HG02938 (cell line): ENCODE measurements at regions not wholly inside any gene's neighbourhood (a gene's known extent, or its start where the extent isn't known, plus 50 kb on each side); places are given as distances from the start of the nearest gene placed in this dataset.
"Not testable (repeated sequence)": the region's sequence is repeated elsewhere in the genome, so short reads cannot be mapped to it uniquely, and the experiment has no call there.

Experiments
- ATAC-seq: cut with Tn5 transposase; IDR thresholded peaks from one replicate; pipeline ENCODE4 v1.9.1; 2021; ENCODE audit warnings: mild to moderate bottlenecking, moderate library complexity; ENCODE audit not compliant: unreplicated experiment

DNA sequence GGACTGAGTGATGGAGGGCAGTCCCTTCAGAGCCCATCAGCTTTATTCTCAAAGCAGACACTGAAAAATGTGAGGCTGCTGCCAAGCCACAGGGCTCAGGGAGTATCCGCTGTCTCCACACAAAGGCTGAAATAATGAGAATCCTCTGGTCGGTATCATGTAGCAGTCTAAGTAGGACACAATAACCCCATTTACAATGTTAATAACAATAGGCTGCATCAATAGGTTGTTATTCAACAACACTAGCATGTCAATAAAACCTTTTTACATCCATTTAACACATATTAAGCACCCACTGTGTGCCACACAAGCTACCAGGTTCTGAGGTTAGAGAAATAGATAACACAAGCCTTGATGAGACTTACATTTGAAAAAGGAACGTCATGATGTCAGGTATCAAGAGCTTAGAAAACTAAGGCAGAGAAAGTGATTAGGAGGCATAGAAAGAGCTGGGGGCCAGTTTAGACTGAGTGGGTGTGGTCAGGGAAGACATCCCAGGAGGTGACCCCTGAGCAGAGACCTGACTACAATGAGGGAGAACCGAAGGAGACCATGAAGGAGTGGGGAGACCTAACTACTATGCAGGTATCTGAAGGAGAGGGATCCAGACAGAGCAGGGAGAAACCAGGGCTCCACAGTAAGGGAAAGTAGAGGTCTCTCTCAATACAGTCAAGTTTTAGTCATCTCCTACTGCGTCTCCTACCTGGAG is 140.1 kb upstream of the GRIA1 start:
- no peak for ATAC-seq

DNA sequence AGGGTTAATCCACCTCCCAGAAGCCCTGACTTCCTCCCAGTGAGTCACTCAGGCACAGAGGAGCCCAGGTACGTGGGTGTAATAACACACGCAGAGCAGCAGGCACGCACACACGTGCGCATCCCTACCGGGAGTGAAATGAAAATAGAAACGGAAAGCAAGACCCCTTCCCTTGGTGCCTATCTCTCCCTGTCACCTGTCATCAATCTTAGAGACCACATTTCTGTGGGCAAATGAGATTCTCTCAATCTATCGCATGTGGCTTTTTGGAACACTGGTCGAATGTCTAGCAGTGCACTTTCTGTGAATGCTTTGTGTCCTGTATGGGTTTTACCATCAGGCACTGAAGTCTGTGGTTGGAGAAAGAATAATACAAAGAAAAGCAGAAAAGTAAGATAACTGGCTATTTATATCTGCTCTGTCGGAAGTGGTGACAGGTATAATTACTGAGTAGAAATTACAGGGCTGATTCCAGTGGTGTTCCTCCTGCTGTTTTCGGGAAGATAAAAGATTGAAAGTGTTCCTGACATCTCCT is 137.7 kb upstream of the GRIA1 start:
- peak; percentile 67 for ATAC-seq

DNA sequence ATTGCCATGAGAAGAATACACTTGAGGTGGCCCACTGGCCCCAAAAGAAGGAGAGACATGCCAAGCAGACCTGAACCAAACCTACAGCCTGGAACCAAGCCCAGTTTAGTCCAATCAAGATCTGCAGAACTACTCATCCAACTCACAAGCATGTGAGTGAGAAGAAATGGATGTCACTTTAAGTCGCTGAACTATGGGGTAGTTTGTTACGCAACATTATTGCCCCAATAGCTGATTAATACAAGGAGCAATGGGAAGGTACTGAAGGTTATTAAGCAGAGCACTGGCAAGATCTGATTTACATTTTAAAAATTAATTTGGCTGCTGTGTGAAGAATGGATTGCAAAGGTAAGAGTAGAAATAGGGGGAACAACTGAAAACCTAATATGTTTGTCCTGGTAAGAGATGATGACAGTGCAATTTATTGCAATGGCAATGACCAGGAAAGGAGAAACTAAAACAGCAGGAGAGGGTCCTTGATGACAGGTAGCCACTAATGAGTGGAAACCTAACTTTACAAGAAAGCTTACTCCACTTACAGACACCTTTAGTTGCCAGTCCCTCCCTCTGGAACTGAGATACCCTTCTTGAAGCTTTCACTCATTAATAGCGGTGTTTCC is 132.9 kb upstream of the GRIA1 start:
- ATAC-seq = no peak

DNA sequence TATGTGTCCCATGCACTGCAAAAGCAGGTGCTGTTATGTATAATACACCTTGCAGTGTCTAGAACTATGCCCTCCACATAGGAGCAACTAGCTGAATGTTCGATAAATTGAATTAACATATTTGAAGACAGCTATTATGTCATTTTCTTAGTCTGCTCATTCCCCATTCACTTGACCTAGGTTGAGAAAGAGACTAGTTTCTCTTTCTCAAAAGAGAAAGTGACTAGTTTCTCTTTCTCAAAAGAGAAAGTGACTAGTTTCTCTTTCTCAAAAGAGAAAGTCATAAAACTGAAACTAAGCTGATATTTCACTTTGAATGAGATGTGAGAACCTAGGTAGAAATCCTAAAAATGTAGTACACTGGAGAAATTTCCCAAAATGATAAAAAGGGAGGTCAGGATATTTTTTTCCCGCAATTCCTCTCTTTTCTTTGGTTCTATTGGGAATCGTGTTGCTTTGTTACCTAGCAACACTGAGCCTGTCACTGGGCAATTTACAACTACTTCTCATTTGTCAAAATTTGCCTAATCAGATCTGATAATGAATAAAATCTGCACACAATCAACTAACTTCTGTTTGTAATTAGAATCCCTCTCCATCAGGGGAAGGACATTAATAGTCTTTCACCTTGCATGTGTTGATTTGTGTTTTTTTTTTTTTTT is 132.0 kb upstream of the GRIA1 start:
- ATAC-seq = peak; percentile 90

GRCh38 chr5:153360860-153361259 is 129.6 kb upstream of the GRIA1 start:
- no peak for ATAC-seq

DNA sequence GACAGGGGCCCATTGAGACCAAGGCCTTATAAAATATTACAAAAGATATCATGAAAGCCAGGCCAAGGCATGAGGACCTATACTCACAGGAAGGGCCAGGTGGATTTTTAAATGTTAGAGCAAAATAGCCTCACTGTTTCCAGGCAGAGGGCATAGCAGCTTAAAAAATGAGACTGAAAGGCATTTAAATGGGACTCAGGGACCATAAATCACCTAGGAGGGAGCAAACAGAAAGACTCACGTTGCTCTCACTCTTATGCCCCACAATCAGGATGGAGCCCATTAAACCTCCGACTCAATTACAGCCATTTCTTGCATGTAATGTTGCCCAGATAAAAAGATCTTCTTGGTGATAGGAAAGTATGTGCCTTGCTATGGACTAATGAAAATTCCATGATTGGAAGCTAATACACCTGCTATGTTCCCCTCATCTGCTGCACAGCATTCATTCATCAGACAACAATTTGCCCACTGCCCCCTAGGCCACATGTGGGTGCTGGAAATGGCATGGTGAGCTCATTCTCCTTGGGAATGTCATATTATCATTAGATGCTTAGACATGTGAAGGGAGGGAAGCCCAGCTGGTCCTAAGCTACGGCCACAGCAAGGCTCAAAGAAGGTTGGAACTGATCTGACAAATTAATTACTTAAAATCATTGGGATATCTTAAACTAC is 128.6 kb upstream of the GRIA1 start:
- ATAC-seq = no peak

DNA sequence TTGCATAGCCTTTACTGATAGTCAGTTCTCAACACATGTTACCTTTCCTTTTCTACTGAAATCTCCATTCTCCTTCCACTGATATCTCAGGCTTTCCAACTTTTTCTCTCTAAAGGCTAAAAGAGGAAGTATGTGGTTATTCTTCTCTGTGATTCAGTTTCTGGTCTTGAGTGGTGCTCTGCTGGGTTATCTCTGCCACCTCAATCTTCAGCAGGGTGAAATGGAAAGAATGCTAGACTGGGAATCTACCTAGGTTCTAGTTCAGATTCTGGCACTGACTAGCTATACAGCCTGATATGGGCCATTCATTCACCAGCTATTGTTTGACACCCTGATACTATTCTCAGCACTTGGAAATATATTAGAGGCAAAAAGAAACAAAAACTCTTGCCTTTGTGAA is 124.9 kb upstream of the GRIA1 start:
- peak; percentile 51 for ATAC-seq

DNA sequence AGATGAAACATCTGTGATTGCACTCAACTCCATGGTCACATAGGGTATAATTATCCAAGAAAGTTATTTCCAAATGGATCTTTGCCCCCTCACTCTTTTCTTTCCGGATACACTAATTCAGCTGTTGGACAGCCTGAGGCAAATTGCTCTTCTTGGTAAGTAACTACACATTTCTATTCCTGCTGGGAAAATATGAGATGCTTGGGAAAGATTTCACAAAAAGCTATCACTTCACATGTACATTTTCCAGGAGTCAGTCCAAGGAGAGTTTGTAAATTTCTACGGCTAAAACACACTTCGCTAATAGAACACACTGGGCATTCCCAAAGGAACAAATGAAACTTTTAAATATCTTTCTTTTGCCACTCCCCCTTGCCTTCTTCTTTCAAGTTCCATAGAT is 123.0 kb upstream of the GRIA1 start:
- no peak for ATAC-seq

DNA sequence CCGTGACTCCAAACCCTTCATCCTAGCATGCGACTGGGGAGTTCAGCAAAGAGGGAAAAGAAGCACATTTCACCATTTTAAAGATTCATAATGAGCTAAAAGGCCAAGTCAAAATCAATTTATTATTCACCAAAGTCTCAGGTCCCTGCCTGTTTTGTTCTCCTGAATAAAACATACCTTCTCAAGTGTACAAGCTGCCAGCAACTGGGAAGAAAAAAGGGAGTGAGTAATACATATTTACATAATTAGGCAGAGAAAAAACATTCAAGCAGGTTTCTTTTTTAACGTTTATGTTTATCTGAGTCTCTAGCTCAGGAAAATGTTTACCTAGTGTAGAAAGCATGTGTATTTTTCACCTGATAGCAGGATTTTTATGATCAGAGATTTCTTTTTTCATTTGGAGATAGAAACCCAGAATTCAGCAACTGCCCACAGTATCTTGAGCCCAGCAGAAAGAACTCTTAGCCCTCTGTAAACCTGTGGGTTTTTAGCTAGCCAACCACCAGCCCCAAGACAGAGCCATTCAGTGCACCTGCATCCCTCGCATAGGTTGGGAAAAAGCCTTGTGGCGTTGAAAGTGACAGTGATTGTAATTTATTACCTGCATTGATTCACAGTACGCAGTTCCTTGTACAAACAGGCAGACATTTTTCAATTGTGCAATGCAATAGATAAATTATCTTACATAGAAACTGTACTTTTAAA is 117.9 kb upstream of the GRIA1 start:
- no peak for ATAC-seq

GRCh38 chr5:153373130-153373498 is 117.4 kb upstream of the GRIA1 start:
- no peak for ATAC-seq

DNA sequence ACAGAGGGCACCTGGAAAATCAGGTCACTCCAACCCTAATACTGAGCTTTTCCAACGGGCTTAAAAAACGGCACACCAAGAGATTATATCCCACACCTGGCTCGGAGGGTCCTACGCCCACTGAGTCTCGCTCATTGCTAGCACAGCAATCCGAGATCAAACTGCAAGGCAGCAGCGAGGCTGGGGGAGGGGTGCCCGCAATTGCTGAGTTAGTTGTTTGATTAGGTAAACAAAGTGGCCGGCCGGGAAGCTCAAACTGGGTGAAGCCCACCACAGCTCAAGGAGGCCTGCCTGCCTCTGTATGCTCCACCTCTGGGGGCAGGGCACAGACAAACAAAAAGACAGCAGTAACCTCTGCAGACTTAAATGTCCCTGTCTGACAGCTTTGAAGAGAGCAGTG is 108.8 kb upstream of the GRIA1 start:
- ATAC-seq = not testable (repeated sequence)

- no peak for ATAC-seq
These were observed 99.9 kb upstream of the GRIA1 start for GRCh38 chr5:153390569-153390968.

DNA sequence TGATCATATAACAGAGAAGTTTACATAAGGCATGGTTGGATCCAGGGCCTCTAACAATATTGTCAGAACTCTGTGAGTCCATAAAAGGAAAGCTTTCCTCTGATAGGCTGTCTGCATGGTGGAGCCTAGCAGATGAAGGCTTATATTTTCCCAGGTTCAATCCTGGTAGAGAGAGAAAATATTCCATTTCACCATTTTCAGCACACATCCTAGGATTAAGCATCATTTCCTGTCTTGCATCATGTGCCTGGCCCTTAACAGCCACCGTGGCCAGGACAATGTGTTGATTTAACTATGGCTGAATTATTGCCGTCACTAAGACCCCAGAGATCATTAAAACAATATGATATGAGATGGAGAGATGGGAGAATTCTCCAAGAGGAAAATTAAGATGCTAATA is 90.9 kb upstream of the GRIA1 start:
- ATAC-seq = no peak

GRCh38 chr5:153400931-153401330 is 89.5 kb upstream of the GRIA1 start:
- ATAC-seq = no peak

DNA sequence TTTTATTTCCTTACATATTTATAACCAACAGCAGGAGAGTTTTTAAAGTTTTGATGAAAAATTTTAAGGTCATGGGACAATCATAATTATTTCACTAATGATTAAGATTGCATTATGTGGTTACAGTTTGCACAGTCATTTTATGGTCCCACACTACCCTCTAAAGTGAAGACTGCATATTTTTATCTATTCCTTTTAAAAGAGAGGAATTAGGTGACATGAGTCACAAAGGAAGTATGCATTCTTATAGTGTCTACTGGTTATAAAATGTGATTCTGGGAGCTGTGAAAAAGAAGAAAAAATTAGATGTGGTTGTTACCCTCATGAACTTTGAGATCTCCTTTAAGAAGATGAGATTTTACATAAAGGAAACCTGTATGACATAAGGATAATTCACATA is 87.9 kb upstream of the GRIA1 start:
- ATAC-seq = no peak

- ATAC-seq = no peak
These were observed 87.0 kb upstream of the GRIA1 start for GRCh38 chr5:153403470-153403869.

DNA sequence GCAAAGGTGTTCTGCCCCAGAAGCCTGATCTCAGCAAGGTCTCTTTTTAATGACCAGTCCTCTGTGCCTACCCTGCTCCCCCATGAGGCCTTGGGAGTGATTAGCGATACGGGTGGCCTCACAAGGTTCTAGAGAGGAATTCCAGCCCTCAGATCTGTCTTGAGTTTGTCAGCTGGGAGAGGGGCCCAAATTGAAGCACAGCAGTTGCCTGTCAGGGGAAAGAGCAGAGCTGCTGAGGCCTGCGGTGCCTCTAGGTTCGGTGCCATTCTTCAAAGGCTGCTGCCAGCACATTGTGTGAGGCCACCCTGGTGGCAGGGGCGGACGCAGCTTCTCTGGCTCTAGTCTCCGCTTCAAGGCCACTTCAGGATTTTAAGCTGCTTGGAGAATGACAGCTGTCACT is 85.7 kb upstream of the GRIA1 start:
- ATAC-seq = no peak

GRCh38 chr5:153421676-153422075 is 68.8 kb upstream of the GRIA1 start:
- ATAC-seq = no peak

- ATAC-seq = no peak
These were observed 64.6 kb upstream of the GRIA1 start for GRCh38 chr5:153425914-153426313.

- ATAC-seq = no peak
These were observed 60.6 kb upstream of the GRIA1 start for GRCh38 chr5:153429761-153430380.

DNA sequence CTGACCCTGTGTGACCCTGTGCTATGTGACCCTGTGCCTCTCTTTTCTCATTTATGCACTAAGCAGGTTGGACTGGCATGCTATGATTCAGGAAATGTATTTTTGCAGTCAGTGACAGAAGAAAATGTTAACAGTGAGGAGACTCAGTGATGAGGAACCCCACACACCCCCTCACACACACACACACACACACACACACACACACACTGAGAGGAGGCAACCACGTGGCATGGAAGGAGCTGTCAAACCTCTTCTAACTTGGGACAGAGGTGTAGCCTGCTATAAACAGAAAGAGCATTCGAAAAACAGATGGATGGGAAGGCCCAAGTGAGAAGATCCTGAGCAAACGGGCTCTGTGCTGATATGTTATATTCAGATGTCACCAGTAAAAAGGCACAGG is 57.9 kb upstream of the GRIA1 start:
- ATAC-seq = no peak
